Lower lobe of right lung (tissue), 2 donors: ENCODE measurements at regions not wholly inside any gene's neighbourhood (a gene's known extent, or its start where the extent isn't known, plus 50 kb on each side); places are given as distances from the start of the nearest gene placed in this dataset.

Experiments used
- ATAC-seq, 2 donors: fragments of 200-7000 bp; cut with Tn5 transposase; one replicate each; pipeline ENCODE4 v1.9.1; 2020 to 2022; ENCODE audit warnings: mild to moderate bottlenecking in 2 of 2, moderate library complexity in 2 of 2
- DNase-seq: peaks from one replicate; pipeline ENCODE4 v3.0.0-alpha.2; 2020
- H3K27ac ChIP-seq: fragments of 200-600 bp; one replicate; pipeline ENCODE4 v1.8.0; 2022
- H3K27me3 ChIP-seq: fragments of 200-600 bp; one replicate; pipeline ENCODE4 v1.8.0; 2022; ENCODE audit warnings: low read depth
- H3K36me3 ChIP-seq: fragments of 200-600 bp; one replicate; pipeline ENCODE4 v1.8.0; 2022; ENCODE audit warnings: mild to moderate bottlenecking
- H3K4me1 ChIP-seq: fragments of 200-600 bp; one replicate; pipeline ENCODE4 v1.8.0; 2022
- H3K4me3 ChIP-seq: fragments of 200-600 bp; one replicate; pipeline ENCODE4 v1.8.0; 2022; ENCODE audit warnings: mild to moderate bottlenecking
- H3K9me3 ChIP-seq: fragments of 200-600 bp; one replicate; pipeline ENCODE4 v1.8.0; 2022
- CTCF ChIP-seq: fragments of 200-600 bp; IDR thresholded peaks from one replicate; pipeline ENCODE4 v1.8.0; 2022; ENCODE audit warnings: antibody characterized with exemption, mild to moderate bottlenecking
- intact Hi-C: fragments of 100-400 bp; cut with DNase I; formaldehyde crosslinking; loops from one replicate; pipeline ENCODE4 v1.11.0; 2022
- donor health status: DM: no; HTN: yes; CAD: no; lungs with severe emphysema.

GRCh38 chr10:105952153-105952552, 1212.4 kb downstream of the SORCS1 start:
- Histone ChIP-seq H3K36me3 (no peaks in the 10 kb centered on the region), H3K27me3 (no peaks in the 10 kb centered on the region), H3K27ac (peak overlapping the region; percentile 33), H3K9me3 (no peaks in the 10 kb centered on the region), H3K4me3 (no peak overlapping the region), H3K4me1 (peaks cover 10% of the 10 kb centered on the region)
- DNase-seq: peak; percentile 44
- intact Hi-C loops: no loop called here
- peak; percentile 86 to 91 for ATAC-seq
- TF ChIP-seq CTCF: no peak

DNA sequence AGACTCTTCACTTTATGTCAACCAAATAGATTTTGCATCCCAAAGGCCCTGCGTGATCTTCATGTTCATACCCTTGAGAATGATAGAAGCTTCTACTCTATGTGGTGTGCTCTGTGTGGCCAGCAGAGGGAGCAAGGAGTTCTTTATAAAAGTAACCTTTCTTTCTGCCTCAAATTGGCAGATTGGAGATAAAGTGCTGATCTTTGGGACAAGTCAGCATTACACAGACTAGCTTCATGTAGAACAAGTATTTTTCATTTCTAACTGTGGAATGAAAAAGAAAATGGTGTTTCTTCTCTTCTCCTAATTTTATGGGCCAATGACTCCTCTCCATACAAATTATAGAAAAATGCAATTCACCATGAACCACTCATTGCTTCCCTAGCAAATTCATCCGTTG, 1214.1 kb downstream of the SORCS1 start:
- peak; percentile 72 for TF ChIP-seq CTCF
- peak; percentile 69 to 71 for ATAC-seq
- Histone ChIP-seq H3K27me3 (no peaks in the 10 kb centered on the region), H3K4me1 (peaks cover 10% of the 10 kb centered on the region), H3K4me3 (no peak overlapping the region), H3K27ac (no peak overlapping the region), H3K9me3 (no peaks in the 10 kb centered on the region), H3K36me3 (no peaks in the 10 kb centered on the region)
- peak; percentile 54 for DNase-seq
- intact Hi-C loops: no loop called here

DNA sequence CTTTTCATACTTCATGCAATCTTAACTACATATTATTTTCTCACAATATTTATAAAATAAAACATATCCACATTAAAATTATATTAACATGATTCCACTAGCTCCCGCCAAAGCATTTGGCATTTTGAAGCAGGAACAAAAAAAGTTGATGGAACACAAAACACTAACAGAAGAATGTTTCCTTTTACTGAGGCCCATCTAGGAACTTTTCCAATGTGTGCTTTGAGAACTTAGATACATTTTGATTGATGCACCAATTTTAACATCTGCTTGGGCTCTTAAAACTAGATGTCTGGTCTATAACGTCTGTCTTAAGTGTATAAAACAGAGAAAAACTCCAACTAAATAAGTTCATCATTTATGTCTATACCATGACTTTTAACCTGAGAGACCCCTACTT, 1214.8 kb downstream of the SORCS1 start:
- Histone ChIP-seq H3K4me1 (peaks cover 10% of the 10 kb centered on the region), H3K4me3 (no peak overlapping the region), H3K27me3 (no peaks in the 10 kb centered on the region), H3K27ac (no peak overlapping the region), H3K36me3 (no peaks in the 10 kb centered on the region), H3K9me3 (no peaks in the 10 kb centered on the region)
- no peak for TF ChIP-seq CTCF
- no peak for ATAC-seq
- intact Hi-C loops: no loop called here
- DNase-seq: no peak

DNA sequence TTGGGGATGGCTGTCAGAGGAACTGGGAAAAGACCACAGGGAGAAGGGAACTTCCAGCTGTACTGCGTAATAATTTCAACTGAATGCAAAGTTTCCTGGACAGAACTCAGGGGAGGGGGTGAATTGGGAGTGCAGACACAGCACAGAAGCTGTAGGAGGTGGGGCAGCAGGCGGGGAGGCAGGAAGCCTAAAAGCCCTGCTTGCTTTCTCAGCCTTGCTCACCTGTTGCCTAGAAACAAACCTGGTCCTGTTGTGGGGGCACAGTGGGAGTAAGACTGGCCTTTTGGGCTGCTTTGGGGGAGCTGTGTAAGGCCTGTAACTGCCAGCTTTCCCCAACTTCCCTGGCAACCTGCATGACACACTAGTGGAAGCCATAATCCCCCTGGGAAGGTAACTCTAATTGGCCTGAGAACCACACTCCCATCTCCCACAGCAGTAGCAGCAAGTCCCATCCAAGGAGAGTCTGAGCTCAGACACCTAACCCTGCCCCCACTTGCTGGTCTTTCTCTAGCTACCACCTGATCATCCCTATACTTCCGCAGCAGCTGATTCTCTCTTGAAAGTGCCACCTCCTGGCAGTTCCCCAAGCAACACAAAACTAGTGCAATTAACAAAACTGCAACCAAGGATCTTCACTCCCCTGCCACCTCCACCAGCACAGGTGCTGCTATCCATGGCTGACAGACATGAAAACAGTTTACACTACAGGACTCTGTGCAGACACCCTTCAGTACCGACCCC, 1239.3 kb downstream of the SORCS1 start:
- Histone ChIP-seq H3K9me3 (peaks cover 12% of the 10 kb centered on the region), H3K27me3 (no peaks in the 10 kb centered on the region), H3K4me3 (no peak overlapping the region), H3K4me1 (no peaks in the 10 kb centered on the region), H3K36me3 (no peaks in the 10 kb centered on the region), H3K27ac (no peak overlapping the region)
- intact Hi-C loops: no loop called here
- TF ChIP-seq CTCF: no peak
- DNase-seq (no peak), ATAC-seq (no peak)

DNA sequence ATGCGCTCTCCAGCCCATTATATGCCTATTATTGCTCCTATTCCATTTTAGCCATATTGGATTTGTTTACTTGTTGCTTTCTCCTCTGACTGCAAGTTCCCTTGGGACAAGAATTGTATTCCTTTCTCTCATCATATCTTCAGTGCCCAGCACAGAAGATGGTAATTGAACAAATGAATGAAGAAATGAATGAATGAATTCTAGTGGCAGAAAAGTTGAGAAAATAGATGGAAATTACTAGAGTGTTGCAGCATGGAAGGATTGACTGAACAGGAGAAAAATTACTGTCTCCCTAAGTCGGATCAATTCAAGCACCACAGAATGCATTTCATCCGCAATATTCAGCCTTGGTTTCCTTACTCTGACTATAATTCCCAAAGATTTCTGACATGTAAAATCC, 1243.2 kb downstream of the SORCS1 start:
- Histone ChIP-seq H3K27ac (no peak overlapping the region), H3K27me3 (no peaks in the 10 kb centered on the region), H3K4me3 (no peak overlapping the region), H3K36me3 (no peaks in the 10 kb centered on the region), H3K4me1 (no peaks in the 10 kb centered on the region), H3K9me3 (peaks cover 6% of the 10 kb centered on the region)
- DNase-seq: no peak
- intact Hi-C loops: no loop called here
- no peak for TF ChIP-seq CTCF
- ATAC-seq: no peak
